Retinal pigment epithelial cell (primary cell): ENCODE measurements at regions not wholly inside any gene's neighbourhood (a gene's known extent, or its start where the extent isn't known, plus 50 kb on each side); places are given as distances from the start of the nearest gene placed in this dataset.

Experiments
- DNase-seq: peaks from one replicate; pipeline ENCODE4 v3.0.0-alpha.2; 2010; ENCODE audit warnings: low read depth
- H3K4me3 ChIP-seq: 2 replicates; pipeline ENCODE4 v1.5.1; 2011; ENCODE audit warnings: mild to moderate bottlenecking, low read length, control low read depth, moderate library complexity
- TF ChIP-seq, protein P1 (sequence below): conservative IDR thresholded peaks from 2 replicates; pipeline ENCODE4 v1.5.1; 2011; ENCODE audit warnings: low read depth, low read length, control low read depth, inconsistent platforms

DNA sequence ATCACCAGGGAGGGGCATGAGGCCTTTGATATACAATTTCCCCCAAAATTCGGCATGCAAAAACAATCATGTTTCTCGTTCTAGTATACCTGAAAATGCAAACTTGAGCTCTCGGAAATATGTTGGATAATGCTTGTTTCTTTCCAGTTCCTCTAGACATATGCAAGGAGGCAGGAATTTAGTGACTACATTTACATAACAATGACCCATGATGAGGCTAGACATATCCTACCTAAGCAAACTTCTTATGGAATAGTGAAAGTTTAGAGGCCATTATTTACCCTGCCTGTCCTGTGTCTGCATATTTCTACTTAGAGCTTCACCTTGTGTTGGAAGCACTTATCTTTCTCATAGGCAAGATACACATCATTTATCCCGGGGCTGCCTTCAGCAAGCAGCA lies 514.6 kb downstream of the KCNJ2 start:
- DNase-seq = no peak
- TF ChIP-seq, protein P1, sequence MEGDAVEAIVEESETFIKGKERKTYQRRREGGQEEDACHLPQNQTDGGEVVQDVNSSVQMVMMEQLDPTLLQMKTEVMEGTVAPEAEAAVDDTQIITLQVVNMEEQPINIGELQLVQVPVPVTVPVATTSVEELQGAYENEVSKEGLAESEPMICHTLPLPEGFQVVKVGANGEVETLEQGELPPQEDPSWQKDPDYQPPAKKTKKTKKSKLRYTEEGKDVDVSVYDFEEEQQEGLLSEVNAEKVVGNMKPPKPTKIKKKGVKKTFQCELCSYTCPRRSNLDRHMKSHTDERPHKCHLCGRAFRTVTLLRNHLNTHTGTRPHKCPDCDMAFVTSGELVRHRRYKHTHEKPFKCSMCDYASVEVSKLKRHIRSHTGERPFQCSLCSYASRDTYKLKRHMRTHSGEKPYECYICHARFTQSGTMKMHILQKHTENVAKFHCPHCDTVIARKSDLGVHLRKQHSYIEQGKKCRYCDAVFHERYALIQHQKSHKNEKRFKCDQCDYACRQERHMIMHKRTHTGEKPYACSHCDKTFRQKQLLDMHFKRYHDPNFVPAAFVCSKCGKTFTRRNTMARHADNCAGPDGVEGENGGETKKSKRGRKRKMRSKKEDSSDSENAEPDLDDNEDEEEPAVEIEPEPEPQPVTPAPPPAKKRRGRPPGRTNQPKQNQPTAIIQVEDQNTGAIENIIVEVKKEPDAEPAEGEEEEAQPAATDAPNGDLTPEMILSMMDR = no peak

DNA sequence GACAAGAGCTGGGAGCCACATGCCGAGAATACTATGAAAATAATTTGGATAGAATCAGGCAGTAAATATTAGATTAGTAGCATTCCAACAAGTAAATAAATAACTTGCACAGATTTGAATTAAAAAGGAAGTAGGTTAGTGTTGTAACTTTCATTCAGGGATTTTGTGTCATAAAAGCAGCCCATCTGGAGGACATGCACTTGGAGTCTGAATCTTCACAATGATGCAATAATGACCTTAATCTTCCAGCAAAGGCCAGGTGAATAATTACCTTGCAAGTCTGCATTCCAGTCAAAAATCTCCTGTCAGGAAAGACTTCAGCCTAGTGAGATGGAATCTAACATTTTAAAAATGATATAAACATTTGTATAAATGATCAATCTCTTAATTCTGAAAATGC lies 518.1 kb downstream of the KCNJ2 start:
- TF ChIP-seq, protein P1 = no peak
- no peak for DNase-seq
- no peak overlapping the region for H3K4me3 ChIP-seq

More for the DNA sequence above, 514.6 kb downstream of the KCNJ2 start:
- H3K4me3 ChIP-seq = no peak overlapping the region

DNA sequence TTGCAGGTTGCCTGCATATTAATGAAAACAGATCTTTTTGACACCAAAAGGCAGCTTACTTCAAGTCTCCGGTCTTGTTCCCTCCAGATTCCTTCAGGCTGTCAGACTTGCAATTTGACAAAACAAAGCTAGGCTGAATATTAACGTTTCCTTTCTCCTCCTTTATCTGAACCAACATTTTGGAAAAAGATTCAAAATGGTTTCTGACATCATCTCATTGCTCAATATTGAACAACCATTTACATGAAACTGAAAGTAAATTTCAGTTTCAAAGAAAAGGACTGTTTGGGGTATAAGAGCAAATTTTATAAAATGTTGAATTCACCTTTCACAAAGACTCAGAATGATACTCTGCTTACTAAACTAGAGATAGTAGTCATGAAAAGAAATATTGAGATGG lies 521.8 kb downstream of the KCNJ2 start:
- TF ChIP-seq, protein P1 = no peak
- H3K4me3 ChIP-seq = no peak overlapping the region
- DNase-seq = no peak

DNA sequence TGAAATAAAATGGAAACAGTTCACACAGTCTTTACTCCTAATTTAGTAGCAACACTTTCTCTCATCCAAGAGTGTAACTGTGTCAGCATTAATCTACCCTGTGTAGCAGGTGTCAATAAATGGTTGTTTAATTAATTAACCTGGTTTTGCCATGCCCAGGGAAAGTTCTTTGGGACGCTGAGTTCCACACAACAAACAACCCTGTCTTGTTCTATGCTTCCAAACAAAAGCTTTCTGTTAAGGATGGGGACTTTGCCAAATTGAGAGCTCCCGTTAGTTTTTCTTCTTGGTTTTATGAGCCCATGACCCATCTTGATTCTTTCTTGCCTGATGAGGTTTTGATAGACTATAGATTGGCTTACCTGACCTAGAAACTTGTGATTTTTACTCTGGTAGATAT lies 530.1 kb downstream of the KCNJ2 start:
- no peak overlapping the region for H3K4me3 ChIP-seq
- TF ChIP-seq, protein P1 = no peak
- no peak for DNase-seq

DNA sequence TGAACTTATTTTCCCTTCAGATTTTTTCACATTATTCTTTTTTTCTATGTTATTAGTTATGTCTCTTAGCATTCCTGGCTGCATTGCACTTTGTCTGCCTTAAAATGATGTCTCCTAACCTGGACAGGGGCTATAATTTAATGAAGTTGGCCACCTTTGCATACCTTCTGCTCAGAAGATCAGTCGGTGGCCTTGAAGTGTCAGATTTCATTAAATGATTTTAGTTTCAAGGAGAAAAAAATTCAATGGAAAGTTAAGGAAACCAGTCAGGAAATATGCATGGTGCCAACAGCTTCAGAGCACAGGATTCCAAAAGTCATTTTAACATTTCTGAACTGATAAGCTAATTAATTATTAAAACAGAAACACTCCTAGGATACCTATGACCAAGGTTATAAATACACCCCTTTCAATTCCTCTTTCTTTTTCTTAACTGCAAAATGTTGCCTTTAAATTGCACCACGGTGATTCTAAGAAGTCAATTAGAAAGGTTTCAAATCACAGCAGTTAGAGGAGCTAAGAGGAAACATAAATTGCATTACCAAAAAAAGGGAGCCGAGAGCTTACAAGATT lies 533.4 kb downstream of the KCNJ2 start:
- no peak overlapping the region for H3K4me3 ChIP-seq
- no peak for DNase-seq
- TF ChIP-seq, protein P1 = no peak

DNA sequence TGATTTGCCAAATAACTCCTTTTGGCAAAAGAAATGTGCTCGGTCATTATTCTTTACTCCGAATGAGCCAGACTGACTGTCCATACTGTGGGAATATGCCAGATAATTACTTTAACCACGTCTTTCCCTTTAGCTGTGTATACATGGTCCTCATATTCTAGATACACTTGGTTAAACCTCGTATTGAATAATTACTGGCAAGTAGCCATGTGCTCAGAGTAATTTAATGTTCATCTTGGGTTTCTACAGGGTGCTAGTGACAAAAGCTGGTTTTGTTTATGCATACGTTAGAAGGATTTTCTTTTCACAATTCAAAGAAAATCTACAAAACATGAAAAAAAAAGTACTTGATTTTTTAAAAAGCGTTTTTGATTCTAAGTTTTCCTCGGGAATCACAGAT lies 540.3 kb downstream of the KCNJ2 start:
- TF ChIP-seq, protein P1 = no peak
- H3K4me3 ChIP-seq = no peak overlapping the region
- DNase-seq = no peak

DNA sequence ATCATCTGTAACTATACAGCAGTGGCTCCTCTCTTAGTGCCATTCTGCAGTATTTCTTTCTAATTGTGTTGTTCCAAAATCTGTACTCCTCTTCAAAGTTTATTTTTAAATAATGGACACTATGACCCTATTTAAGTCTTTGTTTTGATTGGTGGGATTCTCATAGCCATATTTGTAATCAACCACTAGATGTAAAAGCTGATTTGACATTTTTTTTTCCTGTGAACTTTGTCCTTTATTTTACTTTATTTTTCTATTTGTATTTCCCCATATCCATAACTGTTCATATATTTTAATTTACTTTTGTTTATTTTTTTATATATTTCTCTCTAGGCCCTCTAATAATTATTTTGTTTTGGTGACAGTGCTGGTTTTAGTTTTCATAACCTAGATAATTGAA lies 544.4 kb downstream of the KCNJ2 start:
- TF ChIP-seq, protein P1 = no peak
- DNase-seq = no peak

More for the DNA sequence above, 544.4 kb downstream of the KCNJ2 start:
- H3K4me3 ChIP-seq = no peak overlapping the region
